Lower leg skin (tissue), 3 donors: ENCODE measurements at regions not wholly inside any gene's neighbourhood (a gene's known extent, or its start where the extent isn't known, plus 50 kb on each side); places are given as distances from the start of the nearest gene placed in this dataset.

Experiments used
- CTCF ChIP-seq, 3 donors: fragments of 450-650 bp; IDR thresholded peaks; one replicate each; pipeline ENCODE4 v1.5.1; 2016; ENCODE audit warnings: antibody characterized with exemption in 3 of 3, mild to moderate bottlenecking in 3 of 3, moderate library complexity in 2 of 3
- POLR2A ChIP-seq, 2 donors: fragments of 450-650 bp; IDR thresholded peaks; one replicate each; pipeline ENCODE4 v1.6.1; 2016 to 2017; ENCODE audit warnings: antibody characterized with exemption in 2 of 2, mild to moderate bottlenecking in 1 of 2, moderate library complexity in 1 of 2

- no peak for TF ChIP-seq CTCF (IDR thresholded peaks at IDR 0.05)
- TF ChIP-seq POLR2A (IDR thresholded peaks at IDR 0.05), result no peak
Measured at GRCh38 chr12:33653362-33653761, 213.7 kb upstream of the SYT10 start.
